ENCODE measurements at regions not wholly inside any gene's neighbourhood (a gene's known extent, or its start where the extent isn't known, plus 50 kb on each side); places are given as distances from the start of the nearest gene placed in this dataset.
"Not testable (repeated sequence)": the region's sequence is repeated elsewhere in the genome, so short reads cannot be mapped to it uniquely, and the experiment has no call there.

GRCh38 chr4:19024047-19024446 is 1002.5 kb upstream of the LCORL start:
- DNase-seq (ENCODE audit: low spot score): no peak
- no peak for TF ChIP-seq CTCF (IDR thresholded peaks at IDR 0.05; ENCODE audit: extremely low read depth, missing control alignments)

- DNase-seq (ENCODE audit: low spot score): no peak
- TF ChIP-seq CTCF (IDR thresholded peaks at IDR 0.05; ENCODE audit: extremely low read depth, missing control alignments): no peak
Observed at GRCh38 chr4:19021617-19022016, 1000.1 kb upstream of the LCORL start.

DNA sequence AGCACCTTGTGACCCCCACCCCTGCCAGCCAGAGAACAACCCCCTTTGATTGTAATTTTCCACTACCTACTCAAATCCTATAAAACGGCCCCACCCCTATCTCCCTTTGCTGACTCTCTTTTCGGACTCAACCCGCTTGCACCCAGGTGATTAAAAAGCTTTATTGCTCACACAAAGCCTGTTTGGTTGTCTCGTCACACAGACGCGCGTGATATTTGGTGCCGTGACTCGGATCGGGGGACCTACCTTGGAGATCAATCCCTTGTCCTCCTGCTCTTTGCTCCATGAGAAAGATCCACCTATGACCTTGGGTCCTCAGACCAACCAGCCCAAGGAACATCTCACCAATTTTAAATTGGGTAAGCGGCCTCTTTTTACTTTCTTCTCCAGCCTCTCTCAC is 995.0 kb upstream of the LCORL start:
- not testable (repeated sequence) for DNase-seq (ENCODE audit: low spot score)

DNA sequence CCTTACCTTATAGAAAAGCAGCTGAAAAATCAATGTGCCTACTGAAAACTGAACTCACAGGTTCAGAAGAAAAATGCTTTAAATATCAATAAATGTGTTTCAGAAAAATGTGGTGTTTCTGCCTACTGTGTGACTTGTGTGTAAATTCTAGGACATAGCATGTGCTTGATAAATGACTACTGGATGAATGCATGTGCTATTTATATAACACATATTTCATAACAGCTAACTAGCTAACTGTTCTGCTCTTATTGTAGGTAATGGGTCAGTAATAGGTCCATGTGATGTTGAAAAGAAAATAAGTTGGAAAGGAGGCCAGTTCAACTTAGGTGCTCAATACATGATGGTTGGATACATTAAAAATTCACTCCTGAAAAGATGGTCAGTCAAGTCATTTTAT is 993.0 kb upstream of the LCORL start:
- DNase-seq (ENCODE audit: low spot score): no peak
- TF ChIP-seq CTCF (IDR thresholded peaks at IDR 0.05; ENCODE audit: extremely low read depth, missing control alignments): no peak

- no peak for DNase-seq (ENCODE audit: low spot score)
- TF ChIP-seq CTCF (IDR thresholded peaks at IDR 0.05; ENCODE audit: extremely low read depth, missing control alignments): no peak
Observed at GRCh38 chr4:19010761-19011160, 989.2 kb upstream of the LCORL start.

- DNase-seq (ENCODE audit: low spot score): no peak
- TF ChIP-seq CTCF (IDR thresholded peaks at IDR 0.05; ENCODE audit: extremely low read depth, missing control alignments): no peak
Observed at GRCh38 chr4:19009881-19010280, 988.3 kb upstream of the LCORL start.

DNA sequence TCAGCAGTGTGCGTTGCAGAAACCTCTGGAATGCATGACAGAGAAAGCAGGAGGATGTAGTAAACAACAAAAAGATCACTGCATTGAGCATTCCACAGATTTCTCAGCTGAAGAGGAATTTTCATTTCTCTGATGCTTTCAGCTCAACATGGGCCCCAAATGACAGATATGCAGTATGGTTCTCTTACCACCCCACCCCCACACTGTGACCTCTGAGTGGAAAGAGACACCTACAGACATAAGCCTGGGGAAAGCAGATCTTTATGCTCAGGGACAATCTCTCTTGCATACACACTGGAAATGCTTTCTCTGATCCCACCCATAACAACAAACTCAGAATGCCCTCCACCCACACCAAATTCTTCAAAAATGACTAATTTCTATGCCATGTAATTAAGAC is 983.7 kb upstream of the LCORL start:
- DNase-seq (ENCODE audit: low spot score): no peak
- no peak for TF ChIP-seq CTCF (IDR thresholded peaks at IDR 0.05; ENCODE audit: extremely low read depth, missing control alignments)

- TF ChIP-seq CTCF (IDR thresholded peaks at IDR 0.05; ENCODE audit: extremely low read depth, missing control alignments): no peak
- DNase-seq (ENCODE audit: low spot score): no peak
Observed at GRCh38 chr4:19002170-19002569, 980.6 kb upstream of the LCORL start.
